ENCODE measurements at regions not wholly inside any gene's neighbourhood (a gene's known extent, or its start where the extent isn't known, plus 50 kb on each side); places are given as distances from the start of the nearest gene placed in this dataset.

DNA sequence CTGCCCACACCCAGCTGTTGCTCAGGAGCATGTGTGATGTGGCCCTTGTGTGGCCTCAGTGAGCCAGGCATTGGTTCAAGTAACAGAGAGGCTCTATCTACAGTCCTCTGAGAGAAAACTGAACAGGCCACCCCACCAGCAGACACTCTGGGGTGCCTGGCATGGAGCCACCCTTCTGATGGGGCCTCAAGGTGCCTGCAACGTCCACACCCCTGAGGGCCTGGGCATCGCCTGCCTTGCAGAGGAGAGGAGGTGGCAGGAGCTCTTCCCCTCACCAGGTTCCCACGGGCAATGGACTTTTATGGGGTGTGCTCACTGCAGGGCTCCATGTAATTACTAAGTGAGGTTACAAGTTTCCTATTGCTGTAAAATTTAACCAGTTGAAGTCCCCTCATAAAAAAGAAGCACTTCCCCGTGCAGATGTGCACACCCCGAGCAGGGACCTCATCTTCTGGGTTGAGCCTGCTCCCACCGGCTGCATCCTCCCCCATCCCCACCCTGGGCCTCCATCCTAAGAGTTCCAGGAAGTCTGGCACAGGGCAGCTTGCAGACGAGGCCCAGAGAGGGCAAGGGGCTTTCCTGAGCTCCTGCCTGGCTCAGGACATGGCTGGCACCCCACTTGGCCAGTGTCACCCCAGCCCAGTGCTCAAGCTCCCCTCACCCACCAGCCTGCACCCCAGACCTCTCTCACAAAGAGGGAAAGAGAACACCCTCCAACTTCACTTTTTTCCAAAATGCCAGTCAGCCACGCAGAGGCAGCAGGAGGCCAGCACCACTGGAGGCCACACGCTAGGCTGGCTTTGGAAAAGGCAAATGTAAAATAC, 270.4 kb upstream of the RTL1 start:
- Mint-ChIP-seq H3K4me3 (ENCODE audit: unreplicated experiment) (no peak overlapping the region), H3K4me1 (ENCODE audit: low read depth, unreplicated experiment) (no peaks in the 10 kb centered on the region), H3K27ac (ENCODE audit: unreplicated experiment) (no peak overlapping the region), H3K9me3 (ENCODE audit: unreplicated experiment) (peaks cover 17% of the 10 kb centered on the region), H3K36me3 (ENCODE audit: low read depth, unreplicated experiment) (no peaks in the 10 kb centered on the region), H3K27me3 (ENCODE audit: low read depth, unreplicated experiment) (peaks cover 20% of the 10 kb centered on the region)
- TF ChIP-seq EZH2 (IDR thresholded peaks at IDR 0.05; ENCODE audit: insufficient read depth, low read length): no peak
- TF ChIP-seq, protein P1, sequence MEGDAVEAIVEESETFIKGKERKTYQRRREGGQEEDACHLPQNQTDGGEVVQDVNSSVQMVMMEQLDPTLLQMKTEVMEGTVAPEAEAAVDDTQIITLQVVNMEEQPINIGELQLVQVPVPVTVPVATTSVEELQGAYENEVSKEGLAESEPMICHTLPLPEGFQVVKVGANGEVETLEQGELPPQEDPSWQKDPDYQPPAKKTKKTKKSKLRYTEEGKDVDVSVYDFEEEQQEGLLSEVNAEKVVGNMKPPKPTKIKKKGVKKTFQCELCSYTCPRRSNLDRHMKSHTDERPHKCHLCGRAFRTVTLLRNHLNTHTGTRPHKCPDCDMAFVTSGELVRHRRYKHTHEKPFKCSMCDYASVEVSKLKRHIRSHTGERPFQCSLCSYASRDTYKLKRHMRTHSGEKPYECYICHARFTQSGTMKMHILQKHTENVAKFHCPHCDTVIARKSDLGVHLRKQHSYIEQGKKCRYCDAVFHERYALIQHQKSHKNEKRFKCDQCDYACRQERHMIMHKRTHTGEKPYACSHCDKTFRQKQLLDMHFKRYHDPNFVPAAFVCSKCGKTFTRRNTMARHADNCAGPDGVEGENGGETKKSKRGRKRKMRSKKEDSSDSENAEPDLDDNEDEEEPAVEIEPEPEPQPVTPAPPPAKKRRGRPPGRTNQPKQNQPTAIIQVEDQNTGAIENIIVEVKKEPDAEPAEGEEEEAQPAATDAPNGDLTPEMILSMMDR (IDR thresholded peaks at IDR 0.05; ENCODE audit: insufficient read depth, low read depth, low read length): no peak
- H3K36me3 ChIP-seq (ENCODE audit: insufficient read depth, low read length): no peaks in the 10 kb centered on the region
- no peak overlapping the region for H3K9ac ChIP-seq (ENCODE audit: low read length)
- no peaks in the 10 kb centered on the region for H3K4me1 ChIP-seq (ENCODE audit: insufficient read depth, low read length)
- DNase-seq (ENCODE audit: low read depth) (no peak), FAIRE-seq (no peak)
- H3K27ac ChIP-seq (ENCODE audit: low read depth, low read length): no peak overlapping the region
- H2AFZ ChIP-seq (ENCODE audit: low read depth, low read length): no peak overlapping the region
- no peak overlapping the region for H3K4me2 ChIP-seq (ENCODE audit: low read length)
- no peak overlapping the region for H3K4me3 ChIP-seq (ENCODE audit: insufficient read depth, low read depth, low read length)
- no peaks in the 10 kb centered on the region for H4K20me1 ChIP-seq (ENCODE audit: insufficient read depth, low read length)
- no peaks in the 10 kb centered on the region for H3K27me3 ChIP-seq (ENCODE audit: insufficient read depth, low read length)
- no peaks in the 10 kb centered on the region for H3K9me3 ChIP-seq (ENCODE audit: insufficient read depth, low read depth, low read length)
- H3K79me2 ChIP-seq (ENCODE audit: insufficient read depth, low read length): no peaks in the 10 kb centered on the region

DNA sequence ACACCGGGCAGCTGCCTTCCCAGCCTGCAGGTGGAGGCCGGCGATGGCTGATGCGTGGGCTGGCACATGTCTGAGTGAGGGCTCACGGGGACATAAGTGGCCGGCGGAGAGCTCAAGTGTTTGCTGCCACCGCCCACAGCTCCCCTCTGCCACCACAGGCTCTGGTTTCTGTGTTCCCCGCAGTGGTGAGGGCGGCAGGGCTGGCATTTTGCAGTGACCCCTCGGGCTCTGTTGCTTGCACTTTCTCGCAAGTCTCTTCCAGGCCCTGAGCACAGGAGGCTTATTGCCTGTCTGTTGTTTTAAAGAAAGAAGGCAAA, 271.0 kb upstream of the RTL1 start:
- FAIRE-seq: no peak
- H3K4me1 ChIP-seq (ENCODE audit: insufficient read depth, low read length): no peaks in the 10 kb centered on the region
- H3K9me3 ChIP-seq (ENCODE audit: insufficient read depth, low read depth, low read length): no peaks in the 10 kb centered on the region
- no peak overlapping the region for H2AFZ ChIP-seq (ENCODE audit: low read depth, low read length)
- no peaks in the 10 kb centered on the region for H3K27me3 ChIP-seq (ENCODE audit: insufficient read depth, low read length)
- no peak overlapping the region for H3K27ac ChIP-seq (ENCODE audit: low read depth, low read length)
- H3K27ac Mint-ChIP-seq (ENCODE audit: unreplicated experiment): no peak overlapping the region
- H3K36me3 Mint-ChIP-seq (ENCODE audit: low read depth, unreplicated experiment): no peaks in the 10 kb centered on the region
- no peak overlapping the region for H3K4me2 ChIP-seq (ENCODE audit: low read length)
- H4K20me1 ChIP-seq (ENCODE audit: insufficient read depth, low read length): no peaks in the 10 kb centered on the region
- TF ChIP-seq, protein P1 (IDR thresholded peaks at IDR 0.05; ENCODE audit: insufficient read depth, low read depth, low read length): no peak
- no peak for TF ChIP-seq EZH2 (IDR thresholded peaks at IDR 0.05; ENCODE audit: insufficient read depth, low read length)
- no peak overlapping the region for H3K9ac ChIP-seq (ENCODE audit: low read length)
- H3K4me3 Mint-ChIP-seq (ENCODE audit: unreplicated experiment): no peak overlapping the region
- no peak for DNase-seq (ENCODE audit: low read depth)
- no peak overlapping the region for H3K4me3 ChIP-seq (ENCODE audit: insufficient read depth, low read depth, low read length)
- H3K79me2 ChIP-seq (ENCODE audit: insufficient read depth, low read length): no peaks in the 10 kb centered on the region
- H3K27me3 Mint-ChIP-seq (ENCODE audit: low read depth, unreplicated experiment): peaks cover 20% of the 10 kb centered on the region
- no peaks in the 10 kb centered on the region for H3K4me1 Mint-ChIP-seq (ENCODE audit: low read depth, unreplicated experiment)
- no peaks in the 10 kb centered on the region for H3K36me3 ChIP-seq (ENCODE audit: insufficient read depth, low read length)
- peaks cover 17% of the 10 kb centered on the region for H3K9me3 Mint-ChIP-seq (ENCODE audit: unreplicated experiment)

- H3K9me3 Mint-ChIP-seq (ENCODE audit: unreplicated experiment): peaks cover 18% of the 10 kb centered on the region
- Histone ChIP-seq H3K9me3 (ENCODE audit: insufficient read depth, low read depth, low read length) (no peaks in the 10 kb centered on the region), H3K27ac (ENCODE audit: low read depth, low read length) (no peak overlapping the region), H3K4me1 (ENCODE audit: insufficient read depth, low read length) (no peaks in the 10 kb centered on the region), H3K36me3 (ENCODE audit: insufficient read depth, low read length) (no peaks in the 10 kb centered on the region), H3K27me3 (ENCODE audit: insufficient read depth, low read length) (no peaks in the 10 kb centered on the region), H2AFZ (ENCODE audit: low read depth, low read length) (no peak overlapping the region), H3K79me2 (ENCODE audit: insufficient read depth, low read length) (no peaks in the 10 kb centered on the region), H4K20me1 (ENCODE audit: insufficient read depth, low read length) (no peaks in the 10 kb centered on the region), H3K9ac (ENCODE audit: low read length) (no peak overlapping the region), H3K4me2 (ENCODE audit: low read length) (no peak overlapping the region), H3K4me3 (ENCODE audit: insufficient read depth, low read depth, low read length) (no peak overlapping the region)
- peaks cover 20% of the 10 kb centered on the region for H3K27me3 Mint-ChIP-seq (ENCODE audit: low read depth, unreplicated experiment)
- H3K4me3 Mint-ChIP-seq (ENCODE audit: unreplicated experiment): no peak overlapping the region
- H3K36me3 Mint-ChIP-seq (ENCODE audit: low read depth, unreplicated experiment): no peaks in the 10 kb centered on the region
- DNase-seq (ENCODE audit: low read depth): no peak
- no peak for TF ChIP-seq EZH2 (IDR thresholded peaks at IDR 0.05; ENCODE audit: insufficient read depth, low read length)
- TF ChIP-seq, protein P1 (IDR thresholded peaks at IDR 0.05; ENCODE audit: insufficient read depth, low read depth, low read length): no peak
- FAIRE-seq: no peak
- no peak overlapping the region for H3K27ac Mint-ChIP-seq (ENCODE audit: unreplicated experiment)
- H3K4me1 Mint-ChIP-seq (ENCODE audit: low read depth, unreplicated experiment): no peaks in the 10 kb centered on the region
Observed at GRCh38 chr14:101174980-101175606, 271.6 kb upstream of the RTL1 start.

All from astrocyte (in vitro differentiated cells and primary cell).